Ammon's horn (tissue), 1 donor: ENCODE measurements at regions not wholly inside any gene's neighbourhood (a gene's known extent, or its start where the extent isn't known, plus 50 kb on each side); places are given as distances from the start of the nearest gene placed in this dataset.
A peak's percentile ranks its signal among the peaks of the same experiment; 100 is the strongest.
"Not testable (repeated sequence)": the region's sequence is repeated elsewhere in the genome, so short reads cannot be mapped to it uniquely, and the experiment has no call there.

Experiments
- DNase-seq: peaks from one replicate; pipeline ENCODE4 v3.0.0-alpha.2; 2016; ENCODE audit warnings: low spot score

DNA sequence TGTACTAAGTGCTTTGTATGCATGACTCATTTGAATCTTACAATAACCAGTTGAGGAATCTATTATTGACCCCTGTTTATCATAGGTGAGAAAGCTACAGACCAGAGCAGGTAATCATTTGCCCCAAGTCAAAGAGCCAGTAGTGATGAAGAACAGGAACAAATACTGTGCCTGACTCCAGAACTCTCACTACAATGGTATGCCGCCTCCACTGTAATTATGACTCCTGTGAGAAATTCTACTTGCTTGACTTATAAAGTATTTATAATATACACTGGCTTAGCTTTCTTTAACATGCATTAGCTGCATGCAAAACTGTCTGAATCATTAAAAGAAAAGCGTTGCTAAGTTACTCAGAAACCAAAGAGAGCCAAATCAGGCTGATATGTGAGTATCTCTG lies 92.6 kb downstream of the ZNF281 start:
- no peak for DNase-seq

DNA sequence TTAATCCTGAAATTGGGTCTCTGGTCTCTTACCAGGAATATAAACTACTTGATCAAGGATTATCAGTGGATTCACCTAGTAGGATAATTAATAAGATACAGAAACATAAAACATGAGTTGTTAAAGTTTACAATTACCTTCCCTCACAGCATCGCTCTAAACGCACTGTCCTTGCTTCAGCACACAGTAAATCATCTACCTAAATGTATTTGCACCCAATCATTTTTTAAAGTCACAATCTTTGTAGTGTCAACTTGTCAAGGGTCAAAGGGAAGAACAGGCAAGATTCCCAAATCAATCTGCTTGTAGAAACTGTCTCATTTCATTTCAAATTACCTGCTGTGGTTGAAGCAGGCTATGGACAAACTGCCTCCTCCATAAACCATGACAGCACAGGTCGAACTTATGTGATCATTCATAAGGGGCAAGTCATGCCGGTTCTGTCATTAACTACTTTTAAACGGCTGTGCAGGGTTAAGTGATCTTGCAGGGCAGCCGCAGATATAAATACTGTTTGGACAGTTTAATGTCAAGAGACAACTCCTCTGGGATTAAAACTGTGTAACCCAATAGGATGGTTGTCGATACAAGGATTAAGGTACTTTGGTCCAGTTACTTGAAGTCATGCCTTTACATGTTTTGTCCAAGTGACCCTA lies 93.6 kb downstream of the ZNF281 start:
- DNase-seq = no peak

DNA sequence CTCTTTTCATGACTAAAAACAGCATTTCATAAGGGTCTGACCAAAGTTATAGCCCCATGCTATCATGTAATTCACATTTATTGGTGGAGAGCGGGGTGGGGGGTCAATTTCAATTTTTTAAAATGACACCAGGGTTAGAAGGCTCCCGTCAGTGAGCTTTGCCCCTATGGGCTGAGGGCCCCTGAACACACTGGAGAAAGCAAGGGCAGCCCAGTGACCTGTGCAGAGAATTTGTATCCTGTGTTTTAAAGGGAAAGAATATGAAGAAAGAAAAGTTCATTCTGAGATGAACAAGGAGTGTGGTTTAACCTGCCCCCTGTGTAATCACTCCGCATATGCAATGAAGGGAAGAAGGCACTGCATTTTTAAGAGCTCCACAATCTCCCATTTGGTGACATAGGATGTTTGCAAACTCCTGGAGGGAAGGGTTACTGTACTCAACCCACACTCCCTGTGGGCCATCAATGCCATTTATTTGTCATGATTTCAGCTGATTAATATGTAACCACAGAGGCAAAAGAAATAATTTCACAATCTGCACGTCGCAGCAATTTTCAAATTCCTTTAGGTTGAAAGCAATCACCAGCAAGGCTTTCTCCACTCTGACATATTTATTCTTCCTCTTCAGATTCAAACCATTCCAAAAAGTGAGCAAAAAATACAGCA lies 95.6 kb downstream of the ZNF281 start:
- DNase-seq = no peak

DNA sequence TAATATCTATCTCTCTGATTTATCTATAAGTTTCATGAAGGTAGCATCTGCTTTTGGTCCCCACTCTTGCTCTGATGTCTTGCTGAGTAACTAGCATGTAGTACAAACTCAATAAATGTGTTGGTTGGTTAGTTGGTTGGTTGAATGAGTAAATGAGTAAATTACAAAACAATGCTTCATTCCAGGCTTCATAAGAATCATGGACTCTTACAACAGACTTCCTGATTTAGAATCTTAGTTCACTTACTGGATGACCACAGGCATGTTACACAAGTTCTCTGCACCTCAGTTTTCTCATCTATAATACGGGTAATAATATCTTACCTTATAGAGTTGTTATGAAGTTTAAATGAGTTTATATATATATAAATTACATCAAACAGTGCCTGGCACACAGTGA lies 98.6 kb downstream of the ZNF281 start:
- DNase-seq = no peak

DNA sequence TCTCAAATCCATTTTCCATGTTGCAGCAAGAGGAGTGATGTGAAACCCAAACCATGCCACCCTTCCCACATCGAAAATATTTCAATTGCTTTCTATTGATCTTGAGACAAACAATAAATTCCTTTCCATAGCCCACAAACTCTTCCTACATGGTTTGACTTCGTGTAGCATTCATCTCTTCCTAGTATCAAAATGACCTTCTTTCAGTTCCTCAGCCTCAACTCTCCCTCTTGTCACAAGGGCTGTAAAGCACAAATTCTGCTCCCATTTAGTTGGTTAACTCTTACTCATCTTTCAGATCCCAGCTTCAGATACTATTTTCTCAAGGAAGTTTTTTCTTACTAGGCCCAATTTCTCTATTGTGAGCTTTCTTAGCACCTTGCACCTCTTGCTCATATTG lies 99.0 kb downstream of the ZNF281 start:
- no peak for DNase-seq

DNA sequence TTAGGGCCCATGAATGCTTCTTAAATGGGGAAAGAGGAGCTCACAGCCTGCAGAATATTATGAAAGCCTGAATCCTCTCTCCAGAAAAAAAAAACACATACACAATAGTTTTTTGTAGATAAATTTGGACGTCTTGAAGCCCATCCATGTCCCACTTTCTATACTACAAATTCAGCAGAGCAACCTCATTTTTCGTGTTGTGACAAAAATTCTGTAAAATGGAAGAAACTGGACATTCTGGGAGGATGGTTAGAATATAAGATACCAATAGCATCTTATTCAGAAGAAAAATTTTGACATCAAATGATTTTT lies 102.1 kb downstream of the ZNF281 start:
- no peak for DNase-seq

DNA sequence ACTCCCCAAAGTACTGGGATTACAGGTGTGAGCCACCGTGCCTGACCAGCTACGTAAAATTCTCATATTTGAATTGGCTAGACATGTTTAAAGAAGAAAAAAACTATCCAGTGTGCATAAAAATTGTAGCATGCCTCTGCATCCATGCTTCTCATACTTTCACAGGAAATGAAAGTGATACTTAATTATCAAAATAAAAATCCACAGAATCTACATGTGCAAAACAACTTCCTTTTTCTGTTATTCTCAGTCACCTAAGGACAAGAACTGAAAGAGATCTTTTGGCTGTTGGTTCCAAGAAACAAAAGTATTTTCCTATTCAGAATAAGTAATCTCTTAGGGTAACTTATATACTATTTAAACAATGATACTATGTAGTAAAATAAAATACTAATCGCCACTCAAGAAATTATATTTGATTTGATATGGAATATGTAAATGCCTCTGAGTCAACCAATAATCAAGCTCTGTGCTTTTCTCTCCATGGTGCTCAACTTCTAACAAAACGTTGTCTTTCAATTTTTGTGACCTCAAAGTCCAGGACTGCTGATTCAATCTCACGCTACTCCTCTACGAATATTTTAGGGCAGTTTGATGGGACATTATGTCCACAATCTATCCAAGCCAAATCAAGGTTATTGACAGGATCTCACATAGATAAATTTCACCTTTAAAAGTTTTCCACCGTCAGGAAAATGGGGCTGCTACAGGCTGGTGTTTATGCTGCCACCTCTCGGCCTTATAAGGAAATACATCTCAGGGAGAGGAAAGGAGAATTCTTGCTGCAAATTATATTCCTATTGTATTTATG lies 102.7 kb downstream of the ZNF281 start:
- peak; percentile 62 for DNase-seq

DNA sequence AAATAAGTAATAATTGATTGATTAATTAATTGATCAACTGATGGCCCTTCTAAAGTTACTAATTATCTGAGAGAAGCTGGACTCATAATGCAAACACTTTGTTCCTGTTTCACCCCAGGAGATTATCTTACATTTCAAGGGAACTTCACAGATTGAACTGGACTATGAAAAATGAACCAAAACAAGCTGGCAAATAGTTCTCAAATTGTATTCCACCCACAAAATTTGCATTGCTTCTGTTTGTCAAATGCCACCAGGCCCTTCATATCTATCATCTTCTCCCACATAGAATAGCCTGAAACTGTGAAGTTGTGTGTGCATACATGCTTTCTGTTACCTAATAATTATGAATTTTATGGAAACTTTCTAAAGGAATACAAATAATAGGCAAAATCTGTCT lies 104.0 kb downstream of the ZNF281 start:
- DNase-seq = no peak

DNA sequence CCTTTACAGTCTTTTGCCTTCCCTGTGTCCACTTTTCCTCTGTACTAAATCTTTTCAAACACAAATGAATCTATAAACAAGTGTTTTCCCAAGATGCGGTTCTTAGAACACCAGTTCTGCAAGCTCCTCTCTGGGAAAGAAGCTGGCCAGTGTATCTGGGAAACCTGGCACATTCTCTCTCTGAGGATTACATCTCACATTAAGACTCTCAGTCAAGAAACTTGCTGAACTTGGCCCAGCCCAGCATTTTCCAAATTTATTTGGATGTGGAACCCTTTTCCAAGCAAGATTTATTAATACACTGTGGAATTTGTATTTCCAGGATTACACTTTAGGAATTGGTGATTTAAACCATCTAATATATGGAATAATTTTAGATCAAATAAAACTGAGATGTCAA lies 105.7 kb downstream of the ZNF281 start:
- DNase-seq = peak; percentile 15

DNA sequence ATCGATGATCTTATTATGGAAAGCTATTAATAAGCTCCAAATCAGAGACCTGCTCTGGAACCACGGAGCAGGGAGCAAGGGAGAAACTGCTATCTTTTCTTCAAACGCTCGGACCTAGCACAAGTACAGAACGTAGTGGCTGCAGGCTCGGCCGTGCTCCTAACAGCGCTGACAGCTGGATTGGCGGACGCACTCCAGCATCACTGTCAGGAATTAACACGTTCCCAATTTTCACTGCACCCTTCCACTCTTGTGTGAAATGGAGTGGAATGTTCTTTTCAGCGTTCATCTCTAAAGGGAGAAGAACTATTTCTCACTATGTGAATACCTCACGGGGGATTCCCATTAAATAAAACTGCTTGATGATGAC lies 106.9 kb downstream of the ZNF281 start:
- peak; percentile 81 for DNase-seq

DNA sequence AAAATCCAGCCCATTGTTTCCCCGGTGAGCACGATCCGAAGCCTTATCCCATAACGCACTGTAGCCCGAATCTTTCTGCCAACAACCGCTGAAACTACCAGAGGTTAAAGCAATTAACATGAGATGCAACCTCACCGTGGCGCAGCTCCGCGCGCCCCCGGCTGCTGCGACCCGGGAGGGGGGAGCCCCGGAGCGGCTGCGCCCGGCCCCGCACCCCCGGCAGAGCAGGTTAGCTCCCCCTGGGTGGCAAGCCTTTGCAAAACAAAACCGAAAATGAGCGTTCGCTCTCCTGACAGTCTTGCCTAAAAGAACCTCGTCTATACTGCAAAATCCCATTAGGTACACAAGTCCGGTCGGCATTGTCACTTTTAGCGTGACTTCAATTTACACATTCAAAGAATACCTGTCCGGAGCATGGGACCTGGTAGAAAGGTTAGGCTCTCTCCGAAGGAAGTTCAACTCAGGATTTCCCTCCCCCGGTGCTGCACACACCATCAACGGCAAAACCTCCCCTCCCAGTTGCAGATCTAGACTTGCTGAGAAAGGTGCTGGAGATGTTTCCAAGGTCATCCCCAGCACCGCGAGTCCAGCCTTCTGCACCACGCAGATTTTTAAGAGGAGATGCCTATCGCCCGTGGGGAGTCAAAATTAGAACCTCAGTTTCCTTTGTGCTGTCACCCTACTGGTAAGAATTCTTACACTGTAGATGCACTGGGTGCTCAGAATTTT lies 107.5 kb downstream of the ZNF281 start:
- DNase-seq = peak; percentile 47

DNA sequence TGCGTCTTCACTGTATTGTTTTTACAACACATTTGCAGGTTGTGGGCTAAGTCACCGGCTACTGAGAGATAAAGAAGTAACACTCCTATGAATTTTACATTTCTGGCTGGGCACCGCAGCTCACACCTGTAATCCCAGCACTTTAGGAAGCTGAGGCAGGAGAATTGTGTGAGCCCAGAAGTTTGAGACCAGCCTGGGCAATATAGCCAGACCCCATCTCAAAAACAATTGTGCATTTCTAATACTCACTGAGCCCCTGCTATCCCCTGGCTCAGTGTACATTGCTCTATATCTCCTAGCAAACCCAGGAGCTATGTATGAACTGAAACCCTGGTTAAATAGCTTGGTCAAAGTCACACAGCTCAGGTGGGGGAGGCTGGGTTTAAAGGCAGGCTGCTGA lies 108.7 kb downstream of the ZNF281 start:
- DNase-seq = no peak

DNA sequence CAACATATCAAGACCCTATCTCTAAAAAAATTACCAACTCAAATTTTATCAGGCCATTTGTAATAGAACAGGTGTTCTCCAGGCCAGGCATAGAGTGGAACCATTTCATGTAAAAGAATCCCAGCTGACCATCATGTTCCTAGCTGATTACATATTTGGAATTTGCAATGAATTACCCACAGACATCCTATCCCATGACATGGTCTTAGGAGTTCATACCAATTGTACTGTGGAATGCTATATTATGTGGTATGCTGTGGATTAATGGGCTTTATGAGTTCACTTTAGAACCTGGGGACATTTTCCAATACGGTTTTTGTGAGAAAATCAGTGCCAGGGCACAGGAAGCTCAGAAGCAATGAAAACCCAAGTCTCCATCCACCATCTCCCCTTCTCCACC lies 110.3 kb downstream of the ZNF281 start:
- no peak for DNase-seq

DNA sequence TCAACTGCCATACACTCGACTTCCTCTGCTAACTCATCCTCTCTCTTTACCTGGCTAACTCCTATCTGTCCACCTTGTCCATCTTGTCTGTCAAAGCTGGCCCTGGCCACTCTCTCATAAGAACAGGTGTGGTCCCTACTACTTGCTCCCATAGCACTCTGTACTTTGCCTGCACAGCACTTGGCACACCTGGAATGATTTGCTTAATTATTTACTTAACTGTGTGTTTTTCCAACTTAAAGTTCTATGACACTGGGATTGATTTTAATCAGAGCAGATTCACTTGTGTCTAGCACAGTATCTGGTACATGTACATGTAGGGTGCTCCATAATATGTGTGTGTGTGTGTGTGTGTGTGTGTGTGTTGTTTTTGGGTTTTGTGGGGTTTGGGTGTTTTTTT lies 111.6 kb downstream of the ZNF281 start:
- DNase-seq = no peak

DNA sequence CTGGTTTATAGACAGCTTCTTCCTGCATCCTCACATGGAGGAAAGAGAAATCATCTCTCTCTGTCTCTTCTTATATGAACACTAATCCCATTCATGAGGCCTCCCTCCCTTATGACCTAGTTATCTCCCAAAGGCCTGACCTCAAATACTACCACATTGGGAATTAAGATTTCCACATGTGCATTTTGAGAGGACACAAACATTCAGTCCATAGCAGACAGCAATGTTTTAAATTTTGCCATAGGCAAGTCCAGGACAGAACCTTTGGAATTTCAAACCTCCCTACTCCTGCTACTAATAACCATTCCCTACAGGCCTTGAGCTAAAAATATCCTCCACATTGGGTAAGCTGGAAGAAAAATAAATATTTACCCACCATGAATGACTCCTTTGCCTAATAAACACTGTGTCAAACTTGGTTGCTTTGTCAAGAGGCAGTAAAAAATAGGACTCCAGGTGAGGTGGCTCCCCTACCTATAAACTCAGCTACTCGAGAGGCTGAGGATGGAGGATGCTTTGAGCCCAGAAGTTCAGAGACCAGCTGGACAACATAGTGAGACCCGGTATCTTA lies 113.7 kb downstream of the ZNF281 start:
- no peak for DNase-seq

DNA sequence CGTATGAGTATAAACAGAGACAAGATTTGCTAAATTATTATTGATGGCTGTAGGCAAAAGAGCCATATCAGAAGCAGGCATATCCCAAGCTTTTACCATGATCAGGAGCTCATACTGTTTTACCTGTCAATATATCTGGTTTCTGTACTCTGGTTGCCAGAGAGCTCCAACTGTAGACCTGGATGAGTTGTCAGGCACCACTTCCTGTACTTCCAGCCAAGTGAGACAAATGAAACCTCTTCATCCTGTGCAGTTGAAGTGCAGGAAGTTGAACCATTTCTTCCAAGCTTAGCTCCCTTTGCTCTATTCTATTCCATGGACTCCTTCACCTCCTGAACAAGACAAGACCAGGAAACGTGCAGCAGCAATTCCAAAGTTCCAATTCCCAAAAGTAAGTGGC lies 115.6 kb downstream of the ZNF281 start:
- no peak for DNase-seq

DNA sequence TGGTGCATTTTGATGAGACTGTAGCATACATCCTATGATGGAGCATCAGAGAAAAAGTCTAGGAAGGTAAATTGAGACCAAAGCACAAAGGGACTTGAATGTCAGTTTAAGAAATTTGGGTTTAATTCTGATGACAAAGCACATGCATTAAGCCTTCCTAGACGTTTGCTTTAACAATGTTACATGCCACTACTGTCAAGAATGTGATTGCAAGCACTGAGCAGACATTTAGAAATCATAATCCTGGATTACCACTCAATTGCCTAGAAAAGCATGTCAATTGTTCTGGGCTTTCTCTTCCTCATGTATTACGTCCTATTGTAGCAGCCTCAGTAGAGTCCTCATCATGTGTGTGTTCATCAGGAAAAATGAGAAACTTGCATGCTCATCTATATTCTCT lies 117.1 kb downstream of the ZNF281 start:
- no peak for DNase-seq

DNA sequence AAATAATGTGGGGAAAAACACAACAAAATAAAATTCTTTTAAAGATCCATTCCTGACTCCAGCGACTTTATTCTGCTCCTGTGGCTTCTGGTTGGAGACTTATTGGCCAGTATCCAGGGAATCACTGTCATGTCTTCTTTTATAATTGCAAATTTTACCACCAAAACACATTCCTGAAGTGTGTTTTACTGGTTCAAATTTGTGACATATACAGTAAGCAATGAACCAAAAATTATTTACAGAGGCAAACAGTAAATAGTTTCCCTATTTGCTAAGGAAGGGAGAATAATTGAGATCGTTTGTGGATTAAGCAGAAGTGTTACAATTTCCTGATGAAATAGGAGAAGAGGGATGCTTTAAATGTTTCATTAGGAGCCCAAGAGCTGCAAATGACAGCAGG lies 118.7 kb downstream of the ZNF281 start:
- no peak for DNase-seq

DNA sequence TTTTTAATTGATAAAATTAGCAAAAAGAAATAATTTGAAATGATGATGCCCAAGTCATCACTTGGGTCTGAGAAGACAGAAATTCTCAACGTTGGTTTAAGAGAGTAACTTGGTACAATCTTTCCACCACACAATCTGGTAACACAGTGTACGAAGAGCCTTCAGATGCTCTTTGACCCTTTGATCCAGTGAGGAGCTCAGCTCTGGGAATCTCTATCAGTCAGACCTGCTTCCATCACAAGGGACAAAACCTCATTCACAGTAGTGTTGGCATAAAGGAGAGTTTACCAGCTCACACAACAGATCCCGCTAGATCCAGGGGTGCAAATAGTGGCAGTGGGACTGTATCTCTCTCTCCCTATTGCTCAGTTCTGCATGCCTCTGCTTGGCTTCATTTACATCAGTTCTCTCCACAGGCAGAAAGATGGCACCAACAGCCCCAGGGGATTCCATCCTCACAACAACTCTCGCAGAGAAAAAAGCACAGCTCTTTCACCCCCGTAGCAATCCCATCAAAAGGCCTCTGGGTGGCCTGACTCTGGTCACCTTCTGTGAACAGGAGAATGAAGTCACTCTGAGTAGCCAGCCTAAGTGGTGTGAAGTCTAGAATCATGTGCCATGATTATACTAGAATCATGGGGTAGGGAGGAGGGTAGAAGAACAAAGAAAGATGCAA lies 119.7 kb downstream of the ZNF281 start:
- DNase-seq = no peak

DNA sequence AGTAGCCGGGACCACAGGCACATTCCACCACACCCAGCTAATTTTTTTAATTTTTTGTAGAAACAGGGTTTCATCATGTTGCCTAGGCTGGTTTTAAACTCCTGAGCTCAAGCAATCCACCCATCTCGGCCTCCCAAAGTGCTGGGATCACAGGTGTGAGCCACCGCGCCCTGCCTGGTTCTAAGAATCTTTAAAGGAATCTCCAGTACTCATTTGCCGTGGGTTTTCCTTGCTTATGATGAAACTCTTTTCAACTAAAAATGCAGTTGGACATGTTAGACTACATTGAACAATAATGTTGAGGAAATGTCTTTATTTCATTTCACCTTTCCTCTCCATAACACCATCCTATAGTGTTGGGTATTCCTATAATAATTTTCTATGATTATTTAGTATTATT lies 121.6 kb downstream of the ZNF281 start:
- no peak for DNase-seq

DNA sequence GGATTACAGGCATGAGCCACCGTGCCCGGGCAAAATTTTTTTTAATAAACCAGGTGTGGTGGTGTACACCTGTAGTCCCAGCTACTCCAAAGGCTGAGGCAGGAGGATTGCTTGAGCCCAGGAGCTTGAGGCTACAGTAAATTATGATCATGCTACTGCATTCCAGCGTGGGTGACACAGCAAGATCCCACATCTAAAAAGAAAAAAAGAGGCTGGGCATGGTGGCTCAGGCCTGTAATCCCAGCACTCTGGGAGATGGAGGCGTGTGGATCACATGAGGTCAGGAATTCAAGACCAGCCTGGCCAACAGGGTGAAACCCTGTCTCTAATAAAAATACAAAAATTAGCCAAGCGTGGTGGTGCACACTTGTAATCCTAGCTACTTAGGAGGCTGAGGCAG lies 125.6 kb downstream of the ZNF281 start:
- not testable (repeated sequence) for DNase-seq
